M059J (cell line): ENCODE measurements at regions not wholly inside any gene's neighbourhood (a gene's known extent, or its start where the extent isn't known, plus 50 kb on each side); places are given as distances from the start of the nearest gene placed in this dataset.
"Not testable (repeated sequence)": the region's sequence is repeated elsewhere in the genome, so short reads cannot be mapped to it uniquely, and the experiment has no call there.

Experiments
- DNase-seq: peaks from one replicate; pipeline ENCODE4 v3.0.0-alpha.2; 2012; ENCODE audit warnings: low read depth

DNA sequence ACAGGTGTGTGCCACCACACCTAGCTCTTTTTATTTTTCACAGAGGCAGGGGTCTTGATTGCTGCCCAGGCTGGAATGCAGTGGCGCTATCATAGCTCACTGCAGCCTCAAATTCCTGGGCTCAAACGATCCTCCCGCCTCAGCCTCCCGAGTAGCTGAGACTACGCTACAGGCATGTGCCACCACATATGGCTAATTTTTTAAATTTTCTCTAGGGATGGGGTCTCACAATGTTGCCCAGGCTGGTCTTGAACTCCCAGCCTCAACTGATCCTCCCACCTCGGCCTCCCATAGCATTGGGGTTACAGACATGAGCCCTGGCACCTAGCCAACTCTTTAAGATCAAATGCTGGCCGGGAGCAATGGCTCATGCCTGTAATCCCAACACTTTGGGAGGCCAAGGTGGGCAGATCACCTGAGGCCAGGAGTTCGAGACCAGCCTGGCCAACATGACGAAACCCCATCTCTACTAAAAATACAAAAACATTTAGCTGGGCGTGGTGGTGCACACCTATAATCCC is 50.6 kb upstream of the MYL10 start:
- not testable (repeated sequence) for DNase-seq

- DNase-seq: no peak
Measured at GRCh38 chr7:101680406-101681145, 51.5 kb upstream of the MYL10 start.

GRCh38 chr7:101681170-101682007 is 52.3 kb upstream of the MYL10 start:
- peak; percentile 97 for DNase-seq

DNA sequence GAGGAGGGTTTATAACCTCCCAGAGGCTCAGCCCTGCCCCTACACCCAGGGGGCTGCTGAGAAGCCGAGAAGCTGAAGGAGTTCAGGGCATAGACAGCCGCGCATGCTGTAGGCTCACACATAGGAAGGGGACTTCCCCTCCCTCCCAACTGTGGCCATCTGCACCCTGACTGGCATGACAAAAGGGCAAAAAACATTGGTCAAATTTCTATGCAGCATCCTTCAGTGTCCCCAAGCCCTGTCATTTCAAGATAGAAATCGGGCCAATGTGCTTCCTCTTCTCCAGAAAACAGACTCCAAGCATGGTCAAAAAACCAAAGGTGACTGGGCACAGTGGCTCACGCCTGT is 55.9 kb upstream of the MYL10 start:
- DNase-seq: no peak

GRCh38 chr7:101686030-101686429 is 56.9 kb upstream of the MYL10 start:
- DNase-seq: peak; percentile 78

- no peak for DNase-seq
Measured at GRCh38 chr7:101687081-101687480, 58.0 kb upstream of the MYL10 start.

DNA sequence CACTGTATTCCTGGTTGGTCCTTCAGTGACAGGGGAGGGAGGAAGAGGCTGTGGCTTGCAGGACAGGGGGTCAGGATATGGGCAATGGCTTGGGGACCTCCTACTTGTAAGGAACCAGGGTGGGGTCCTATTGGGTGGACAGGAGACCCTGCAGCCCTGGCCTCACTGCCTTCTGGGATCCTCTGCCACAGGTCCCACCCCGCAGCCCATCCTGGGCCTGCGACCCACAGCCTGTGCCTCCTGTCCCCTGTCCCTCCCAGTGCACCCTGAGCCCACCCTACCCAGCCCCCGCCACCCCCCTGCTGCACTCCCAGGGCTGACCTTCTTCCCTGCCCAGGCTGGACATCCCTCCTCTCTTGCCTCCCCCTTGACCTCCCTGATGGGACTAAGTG is 58.7 kb upstream of the MYL10 start:
- DNase-seq: no peak

DNA sequence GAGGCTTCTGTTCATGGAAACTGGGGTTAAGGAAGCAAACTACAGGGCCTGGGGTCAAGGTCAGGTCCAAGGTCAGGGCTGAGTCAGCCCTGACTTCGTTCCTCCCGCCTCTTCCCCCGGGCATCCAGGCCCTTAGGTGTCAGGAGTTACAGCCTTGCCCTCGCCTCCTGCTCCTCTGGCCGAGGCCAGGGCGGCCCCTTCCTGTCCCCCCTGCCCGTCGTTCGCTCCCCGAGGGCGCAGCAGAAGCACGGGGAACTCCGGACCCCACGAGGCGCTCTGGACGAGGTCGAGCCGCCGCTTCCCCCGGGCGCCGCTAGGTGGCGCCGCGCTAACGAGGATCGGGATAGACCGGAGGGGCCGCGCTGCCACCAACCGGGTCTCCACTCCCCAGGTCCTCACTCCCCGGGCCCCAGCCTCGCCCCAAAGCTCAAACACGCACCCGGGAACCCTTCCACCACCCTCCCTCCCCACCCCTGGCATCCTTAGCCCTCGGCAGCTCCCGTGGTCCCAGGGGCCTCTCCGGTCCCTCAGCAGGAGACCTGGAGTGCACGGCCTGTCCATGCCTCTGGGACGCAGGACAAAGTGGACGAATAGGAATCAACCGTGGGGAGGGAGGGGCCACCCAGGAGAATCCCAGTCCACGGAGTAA is 59.2 kb upstream of the MYL10 start:
- DNase-seq: peak; percentile 72

- no peak for DNase-seq
Measured at GRCh38 chr7:101688995-101689907, 60.2 kb upstream of the MYL10 start.

GRCh38 chr7:101690061-101690460 is 61.0 kb upstream of the MYL10 start:
- no peak for DNase-seq

- no peak for DNase-seq
Measured at GRCh38 chr7:101691822-101692384, 62.8 kb upstream of the MYL10 start.

GRCh38 chr7:101693498-101694091 is 64.5 kb upstream of the MYL10 start:
- no peak for DNase-seq

- no peak for DNase-seq
Measured at GRCh38 chr7:101698964-101699363, 69.9 kb upstream of the MYL10 start.

- DNase-seq: no peak
Measured at GRCh38 chr7:101699399-101699798, 70.3 kb upstream of the MYL10 start.

DNA sequence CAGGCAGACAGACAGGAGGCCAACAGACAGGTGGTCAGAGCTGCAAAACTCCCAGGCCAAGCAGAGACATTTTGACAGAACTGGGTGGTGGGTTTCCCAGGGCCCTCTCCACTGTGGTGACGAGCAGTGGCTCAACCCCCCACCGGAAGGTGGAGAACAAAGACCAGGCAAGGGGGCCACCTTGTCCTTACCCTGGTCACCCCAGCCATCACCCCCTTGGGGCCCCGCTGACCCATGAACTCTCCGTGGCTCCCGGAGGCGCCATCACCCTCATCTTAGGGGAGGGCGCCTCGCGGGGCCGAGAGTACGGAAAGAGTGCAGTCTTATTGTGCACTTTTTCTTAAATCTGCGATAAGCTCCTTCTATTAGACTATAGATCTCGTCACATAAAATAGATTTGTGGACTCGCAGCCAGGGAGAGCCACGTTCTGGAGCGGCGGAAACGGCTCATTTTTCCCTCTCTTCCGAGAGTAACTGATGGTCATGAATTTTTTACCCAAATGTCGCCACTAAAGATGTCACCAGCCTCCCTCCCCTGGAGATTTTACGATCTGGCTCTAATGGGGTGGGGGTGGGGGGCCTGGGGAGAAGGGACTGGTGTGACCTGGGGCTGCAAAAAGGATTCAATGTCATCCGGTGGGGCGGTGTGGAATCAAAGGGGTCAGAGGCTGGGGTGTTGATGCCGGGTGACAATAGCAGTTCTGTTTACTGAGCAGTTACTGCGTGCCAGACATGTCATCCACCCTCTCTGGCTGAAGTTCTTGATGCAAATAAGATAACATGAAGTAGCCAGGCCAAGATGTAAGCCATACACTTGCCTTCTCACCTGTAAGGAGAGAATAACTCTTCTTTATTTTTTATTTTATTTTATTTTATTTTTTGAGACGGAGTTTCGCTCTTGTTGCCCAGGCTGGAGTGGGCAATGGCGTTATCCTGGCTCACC is 71.1 kb upstream of the MYL10 start:
- no peak for DNase-seq

DNA sequence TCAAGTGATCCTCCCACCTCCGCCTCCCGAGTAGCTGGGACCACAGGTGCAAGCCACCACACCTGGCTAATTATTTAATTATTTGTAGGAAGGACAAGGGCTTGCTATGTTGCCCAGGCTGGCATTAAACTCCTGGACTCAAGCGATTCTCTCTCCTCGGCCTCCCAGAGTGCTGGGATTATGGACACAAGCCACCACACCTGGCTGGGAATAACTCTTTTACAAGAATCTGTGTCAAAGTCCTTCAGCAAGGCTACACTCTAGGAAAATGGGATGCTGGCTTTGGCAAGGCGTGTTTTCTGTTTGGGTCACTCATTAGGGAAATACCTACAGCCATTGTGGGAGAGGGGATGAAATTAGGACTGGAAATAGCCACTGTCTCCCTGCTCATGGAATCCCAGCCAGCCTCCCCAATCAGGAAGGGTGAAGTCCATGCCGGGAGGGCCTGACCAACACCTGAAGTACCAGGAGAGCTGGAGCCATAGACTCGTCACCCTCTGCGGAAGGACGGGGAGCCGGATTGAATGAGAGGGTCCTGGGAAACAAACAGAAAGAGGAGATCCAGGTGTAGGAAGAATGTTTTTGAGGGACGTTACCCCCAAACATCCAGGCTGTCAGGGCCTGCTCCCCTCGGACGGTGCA is 72.2 kb upstream of the MYL10 start:
- no peak for DNase-seq

DNA sequence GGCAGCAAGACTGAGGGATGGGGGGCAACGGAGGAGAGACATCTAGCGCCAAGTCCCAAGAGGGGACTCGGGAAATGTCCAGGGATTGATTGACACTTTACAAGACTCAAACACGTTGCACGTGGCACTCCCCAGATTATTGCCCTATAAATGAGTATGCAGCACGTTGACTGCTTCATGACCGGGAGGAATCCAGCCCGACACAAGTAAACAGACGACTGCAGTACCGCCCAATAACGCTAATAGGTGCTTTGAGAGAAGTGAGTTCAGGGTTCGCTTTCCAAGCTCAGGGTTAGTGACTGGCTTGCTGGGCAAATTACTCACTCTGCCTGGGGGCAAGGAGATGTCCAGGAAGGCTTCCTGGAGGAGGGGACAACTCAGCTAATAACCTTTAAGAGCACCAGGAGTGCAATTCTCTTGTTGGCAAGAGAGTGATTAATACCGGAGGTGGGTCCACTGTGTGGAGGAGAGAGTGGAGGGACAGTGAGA is 73.3 kb upstream of the MYL10 start:
- DNase-seq: peak; percentile 37

GRCh38 chr7:101705331-101705730 is 76.2 kb upstream of the MYL10 start:
- no peak for DNase-seq

DNA sequence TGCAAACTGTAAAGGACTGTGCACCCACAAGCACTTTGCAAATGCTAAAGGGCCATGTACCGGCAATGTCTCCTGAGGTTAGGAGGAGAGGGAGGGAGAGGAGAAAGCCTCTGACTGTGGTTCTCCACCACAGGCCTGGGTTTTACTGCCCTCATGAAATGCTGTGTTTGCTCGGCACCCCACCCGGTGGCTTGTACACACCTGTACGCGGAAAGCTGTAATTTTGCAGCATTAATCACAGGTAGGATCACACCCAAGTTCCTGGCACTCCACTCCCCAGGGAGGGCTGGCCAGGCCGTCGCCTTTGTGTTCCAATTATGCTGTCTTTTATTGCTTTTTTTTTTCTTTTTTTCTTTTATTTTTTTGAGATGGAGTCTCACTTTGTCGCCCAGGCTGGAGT is 78.5 kb upstream of the MYL10 start:
- no peak for DNase-seq
